ENCODE measurements at regions not wholly inside any gene's neighbourhood (a gene's known extent, or its start where the extent isn't known, plus 50 kb on each side); places are given as distances from the start of the nearest gene placed in this dataset.

DNA sequence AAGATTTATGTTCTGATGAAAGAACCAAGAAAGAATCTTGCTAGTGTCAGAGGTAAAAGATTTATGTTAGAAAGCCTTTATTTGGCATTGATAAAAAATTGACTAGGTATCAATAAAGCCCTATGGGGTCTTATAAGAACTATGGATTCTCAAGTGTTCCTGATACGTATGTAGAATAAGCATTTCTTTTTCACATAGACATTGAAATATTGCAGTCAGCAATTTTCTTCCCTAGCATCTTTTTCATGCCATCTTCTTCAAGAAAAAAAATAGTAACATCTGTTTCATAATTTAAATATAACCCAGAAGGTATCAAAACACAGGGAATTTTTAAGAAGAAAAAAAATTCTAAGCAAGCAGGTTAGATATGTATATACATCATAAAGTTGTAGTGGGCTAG, 230.6 kb downstream of the CENPW start:
- in situ Hi-C loops (cut with HindIII; ENCODE audit: low pct_unique_long_range_greater_than_20kb, low sequenced_read_pairs): no loop called here
- DNase-seq (ENCODE audit: low read depth in 1 of 2, low spot score in 1 of 2): no peak
- no peak for TF ChIP-seq JUND (IDR thresholded peaks at IDR 0.05; ENCODE audit: low read depth)

DNA sequence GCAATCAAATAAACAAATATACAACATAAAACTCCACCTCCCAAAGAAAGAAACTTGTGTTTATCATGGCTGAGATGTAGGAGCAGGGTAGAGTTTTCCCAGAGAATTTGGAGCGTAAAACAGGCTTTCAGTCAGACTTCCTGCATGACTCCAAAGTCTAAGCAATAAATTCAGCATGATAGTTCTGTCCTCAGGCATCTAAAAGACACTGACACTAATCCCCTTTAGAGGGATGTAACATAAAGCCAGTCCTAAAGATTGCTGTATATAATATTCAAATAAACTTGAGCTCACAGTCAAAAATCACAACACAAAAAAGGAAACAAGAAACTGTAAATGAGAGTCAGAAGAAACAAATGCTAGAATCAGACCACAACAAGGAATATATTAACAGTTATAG, 234.4 kb downstream of the CENPW start:
- in situ Hi-C loops (cut with HindIII; ENCODE audit: low pct_unique_long_range_greater_than_20kb, low sequenced_read_pairs): no loop called here
- no peak for DNase-seq (ENCODE audit: low read depth in 1 of 2, low spot score in 1 of 2)
- TF ChIP-seq JUND (IDR thresholded peaks at IDR 0.05; ENCODE audit: low read depth): no peak

DNA sequence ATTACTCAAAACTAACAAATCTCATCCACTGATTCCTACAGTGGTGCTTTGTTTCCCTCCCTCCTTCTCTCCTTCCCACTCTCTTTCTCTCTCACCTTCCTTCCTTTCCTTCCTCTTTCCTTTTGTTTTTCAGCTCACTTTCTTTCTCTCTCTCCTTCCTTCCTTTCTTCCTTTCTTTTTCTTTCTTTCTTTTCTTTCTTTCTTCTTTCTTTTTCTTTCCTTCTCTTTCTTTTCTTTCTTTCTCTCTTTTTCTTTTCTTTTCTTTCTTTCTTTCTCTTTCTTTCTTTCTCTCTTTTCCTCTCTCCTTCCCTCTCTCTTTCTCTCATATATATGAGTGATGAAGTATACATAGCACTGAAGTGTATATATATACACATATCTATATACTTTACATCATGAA, 241.4 kb downstream of the CENPW start:
- no peak for DNase-seq (ENCODE audit: low read depth in 1 of 2, low spot score in 1 of 2)
- in situ Hi-C loops (cut with HindIII; ENCODE audit: low pct_unique_long_range_greater_than_20kb, low sequenced_read_pairs): no loop called here
- no peak for TF ChIP-seq JUND (IDR thresholded peaks at IDR 0.05; ENCODE audit: low read depth)

DNA sequence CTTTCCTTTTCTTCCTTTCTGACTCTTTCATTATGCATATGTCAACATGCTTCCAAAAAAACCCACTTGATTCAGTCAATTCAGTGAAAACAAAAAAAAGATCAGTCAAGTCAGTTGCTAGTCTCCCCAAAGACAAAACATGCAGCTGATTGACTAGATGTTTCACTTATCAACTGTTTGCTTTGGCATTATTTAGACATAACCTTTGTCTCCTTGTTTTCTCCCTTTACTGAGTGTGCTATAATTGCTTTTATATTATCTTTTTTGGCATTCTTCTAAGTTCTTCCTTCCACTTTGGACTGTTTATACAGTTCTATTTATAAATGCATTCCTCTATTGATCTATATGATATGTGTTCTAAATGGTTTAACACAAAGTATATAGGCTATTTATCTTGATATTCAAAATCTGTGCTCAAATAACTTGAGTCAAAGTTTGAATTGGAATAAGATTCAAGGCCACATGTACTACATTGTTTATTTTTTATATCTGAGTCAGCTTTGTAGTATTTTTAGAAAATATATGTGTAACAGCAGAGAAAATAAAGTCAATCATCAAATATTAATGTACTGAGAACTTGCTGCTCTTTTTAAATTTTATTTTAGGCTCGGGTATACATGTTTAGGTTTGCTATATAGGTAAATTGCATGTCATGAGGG, 260.5 kb downstream of the CENPW start:
- in situ Hi-C loops (cut with HindIII; ENCODE audit: low pct_unique_long_range_greater_than_20kb, low sequenced_read_pairs): no loop called here
- no peak for TF ChIP-seq JUND (IDR thresholded peaks at IDR 0.05; ENCODE audit: low read depth)
- no peak for DNase-seq (ENCODE audit: low read depth in 1 of 2, low spot score in 1 of 2)

DNA sequence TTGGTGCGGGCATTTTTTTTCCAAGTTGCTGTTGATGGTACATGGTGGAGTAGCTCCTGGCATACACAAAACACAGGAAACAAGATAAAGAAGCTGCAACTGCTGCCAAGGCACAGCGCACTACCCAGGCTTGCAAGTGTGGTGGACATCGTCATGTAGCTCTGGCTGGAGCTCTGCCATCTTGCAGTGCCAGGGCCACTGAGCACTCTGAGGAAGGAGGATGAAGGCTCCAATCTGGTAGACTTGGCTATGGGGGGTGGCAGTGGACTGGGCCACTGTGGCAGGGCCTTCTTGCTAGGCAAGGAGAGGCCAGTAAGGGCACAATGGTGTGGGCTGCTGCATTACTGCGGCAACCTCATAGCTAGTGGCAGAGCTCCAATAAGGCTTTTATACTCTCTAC, 263.5 kb downstream of the CENPW start:
- in situ Hi-C loops (cut with HindIII; ENCODE audit: low pct_unique_long_range_greater_than_20kb, low sequenced_read_pairs): no loop called here
- TF ChIP-seq JUND (IDR thresholded peaks at IDR 0.05; ENCODE audit: low read depth): no peak

DNA sequence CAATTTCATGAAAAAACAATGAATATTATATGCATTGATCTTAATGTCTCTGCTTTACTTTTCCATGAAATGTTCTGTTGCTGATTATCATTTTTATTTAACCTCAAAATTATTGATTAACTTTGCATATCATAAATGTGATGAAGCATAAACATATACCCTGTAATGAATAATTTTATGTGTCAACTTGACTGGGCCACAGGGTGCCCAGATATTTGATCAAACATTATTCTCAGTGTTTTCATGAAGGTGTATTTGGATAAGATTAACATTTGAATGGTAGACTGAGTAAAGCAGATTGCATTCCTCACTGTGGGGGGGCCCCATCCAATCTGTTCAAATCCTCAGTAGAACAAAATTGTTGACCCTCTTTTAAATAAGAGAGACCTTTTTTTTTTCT, 265.2 kb downstream of the CENPW start:
- no peak for DNase-seq (ENCODE audit: low read depth in 1 of 2, low spot score in 1 of 2)
- no peak for TF ChIP-seq JUND (IDR thresholded peaks at IDR 0.05; ENCODE audit: low read depth)
- in situ Hi-C loops (cut with HindIII; ENCODE audit: low pct_unique_long_range_greater_than_20kb, low sequenced_read_pairs): no loop called here

More for the DNA sequence above, 263.5 kb downstream of the CENPW start:
- no peak for DNase-seq (ENCODE audit: low read depth in 1 of 2, low spot score in 1 of 2)

DNA sequence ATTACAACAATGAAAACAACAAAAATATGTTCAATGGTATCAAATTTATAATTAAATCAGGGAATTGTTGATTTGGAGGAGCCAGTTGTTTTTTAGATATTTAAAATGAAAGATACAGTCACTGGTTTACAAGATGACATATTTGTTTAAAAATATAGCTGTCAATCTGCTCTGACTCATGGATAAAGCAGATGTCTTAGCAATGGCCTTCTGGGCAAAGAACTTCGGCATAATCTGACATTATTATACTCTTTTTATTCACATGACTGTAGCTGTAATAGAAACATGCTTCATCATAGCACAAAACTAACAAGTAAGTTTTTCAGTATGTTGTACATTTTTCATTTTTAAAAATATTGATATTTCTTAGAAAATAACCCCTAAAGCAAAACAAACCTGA, 267.4 kb downstream of the CENPW start:
- no peak for TF ChIP-seq JUND (IDR thresholded peaks at IDR 0.05; ENCODE audit: low read depth)
- in situ Hi-C loops (cut with HindIII; ENCODE audit: low pct_unique_long_range_greater_than_20kb, low sequenced_read_pairs): no loop called here
- DNase-seq (ENCODE audit: low read depth in 1 of 2, low spot score in 1 of 2): no peak

DNA sequence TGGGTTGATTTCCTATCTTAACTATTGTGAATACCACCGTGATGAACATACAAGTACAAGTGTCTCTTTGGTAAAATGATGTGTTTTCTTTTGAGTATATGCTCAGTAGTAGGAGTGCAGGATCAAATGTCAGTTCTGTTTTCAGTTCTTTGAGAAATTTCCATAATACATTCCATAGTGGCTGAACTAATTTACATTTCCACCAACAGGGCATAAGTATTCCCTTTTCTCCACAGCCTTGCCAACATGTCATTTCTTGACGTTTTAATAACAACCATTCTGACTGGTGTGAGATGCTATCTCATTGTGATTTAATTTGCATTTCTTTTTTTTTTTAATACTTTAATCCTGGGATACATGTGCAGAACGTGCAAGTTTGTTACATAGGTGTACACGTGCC, 268.8 kb downstream of the CENPW start:
- no peak for DNase-seq (ENCODE audit: low read depth in 1 of 2, low spot score in 1 of 2)
- no peak for TF ChIP-seq JUND (IDR thresholded peaks at IDR 0.05; ENCODE audit: low read depth)
- in situ Hi-C loops (cut with HindIII; ENCODE audit: low pct_unique_long_range_greater_than_20kb, low sequenced_read_pairs): no loop called here

DNA sequence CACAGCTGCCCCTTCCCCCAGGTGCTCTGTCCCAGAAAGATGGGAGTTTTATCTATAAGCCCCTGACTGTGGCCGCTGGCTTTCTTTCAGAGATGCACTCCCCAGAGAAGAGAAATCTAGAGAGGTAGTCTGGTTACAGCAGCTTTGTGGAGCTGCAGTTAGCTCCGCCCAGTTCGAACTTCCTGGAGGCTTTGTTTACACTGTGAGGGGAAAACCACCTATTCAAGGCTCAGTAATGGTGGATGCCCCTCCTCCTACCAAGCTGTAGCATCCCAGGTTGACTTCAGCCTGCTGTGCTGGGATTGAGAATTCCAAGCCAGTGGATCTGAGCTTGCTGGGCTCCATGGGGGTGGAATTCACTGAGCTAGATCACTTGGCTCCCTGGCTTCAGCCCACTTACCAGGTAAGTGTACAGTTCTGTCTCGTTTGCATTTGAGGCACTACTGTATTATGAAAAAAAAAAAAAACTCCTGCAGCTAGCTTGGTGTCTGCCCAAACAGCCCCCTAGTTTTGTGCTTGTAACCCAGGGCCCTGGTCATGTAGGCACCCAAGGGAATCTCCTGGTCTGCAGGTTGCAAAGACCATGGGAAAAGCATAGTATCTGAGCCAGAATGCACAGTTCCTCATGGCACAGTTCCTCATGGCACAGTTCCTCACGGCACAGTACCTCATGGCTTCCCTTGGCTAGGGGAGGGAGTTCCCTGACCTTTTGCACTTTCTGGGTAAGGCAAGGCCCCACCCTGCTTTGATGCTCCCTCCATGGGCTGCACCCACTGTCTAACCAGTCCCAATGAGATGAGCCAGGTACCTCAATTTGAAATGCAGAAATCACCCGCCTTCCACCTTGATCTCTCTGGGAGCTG, 275.0 kb downstream of the CENPW start:
- DNase-seq (ENCODE audit: low read depth in 1 of 2, low spot score in 1 of 2): no peak
- no peak for TF ChIP-seq JUND (IDR thresholded peaks at IDR 0.05; ENCODE audit: low read depth)
- in situ Hi-C loops (cut with HindIII; ENCODE audit: low pct_unique_long_range_greater_than_20kb, low sequenced_read_pairs): no loop called here

DNA sequence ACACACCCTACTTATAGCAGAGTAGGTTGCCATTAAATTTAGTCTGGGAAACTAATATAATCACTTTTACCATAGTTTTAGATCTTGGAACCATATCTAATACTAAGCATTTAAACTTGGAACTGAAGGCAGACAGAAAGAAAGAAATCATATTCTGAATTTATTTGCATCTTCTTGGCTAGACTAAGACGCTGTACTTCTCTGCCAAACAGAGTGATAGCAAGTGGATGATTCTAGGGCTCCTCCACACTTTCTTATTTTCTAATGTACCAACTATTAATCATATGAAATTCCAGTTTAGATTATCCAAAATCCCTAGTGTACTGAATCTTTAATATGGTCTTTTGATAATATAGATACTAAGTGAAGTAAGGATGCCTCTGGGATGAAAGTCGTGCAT, 277.0 kb downstream of the CENPW start:
- no peak for DNase-seq (ENCODE audit: low read depth in 1 of 2, low spot score in 1 of 2)
- in situ Hi-C loops (cut with HindIII; ENCODE audit: low pct_unique_long_range_greater_than_20kb, low sequenced_read_pairs): no loop called here
- TF ChIP-seq JUND (IDR thresholded peaks at IDR 0.05; ENCODE audit: low read depth): no peak

DNA sequence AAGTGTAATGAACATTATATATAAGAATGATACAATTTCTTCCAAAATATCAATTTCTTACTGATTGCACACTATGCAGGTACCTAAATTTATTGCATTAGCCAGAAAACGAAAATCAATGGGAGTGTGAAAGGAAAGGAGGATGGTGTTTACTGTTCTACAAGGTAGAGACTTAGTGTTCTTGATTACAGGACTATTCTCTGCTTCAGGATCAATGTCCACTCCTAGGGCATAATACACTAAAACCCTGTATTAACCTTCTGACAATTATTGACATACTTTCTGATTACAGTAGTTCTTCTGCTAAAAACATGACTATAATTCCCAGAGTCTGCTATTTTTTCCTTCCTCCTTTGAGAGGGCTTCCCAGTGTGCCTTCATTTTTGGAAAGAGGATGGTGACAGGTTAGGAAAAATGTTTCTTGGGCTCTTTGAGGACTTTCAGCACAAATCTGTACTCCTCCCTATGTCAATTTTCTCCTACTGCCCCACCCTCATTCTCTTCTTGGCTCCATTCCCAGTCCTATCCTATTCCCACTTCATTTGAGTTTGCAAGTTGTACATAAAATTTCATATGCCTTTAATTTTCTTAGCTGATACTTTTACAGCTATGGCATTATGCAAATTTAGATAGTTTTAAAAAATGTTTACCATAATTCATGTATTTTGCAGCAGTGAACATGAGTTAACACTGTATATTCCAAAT, 278.9 kb downstream of the CENPW start:
- TF ChIP-seq JUND (IDR thresholded peaks at IDR 0.05; ENCODE audit: low read depth): no peak
- in situ Hi-C loops (cut with HindIII; ENCODE audit: low pct_unique_long_range_greater_than_20kb, low sequenced_read_pairs): no loop called here
- DNase-seq (ENCODE audit: low read depth in 1 of 2, low spot score in 1 of 2): no peak

DNA sequence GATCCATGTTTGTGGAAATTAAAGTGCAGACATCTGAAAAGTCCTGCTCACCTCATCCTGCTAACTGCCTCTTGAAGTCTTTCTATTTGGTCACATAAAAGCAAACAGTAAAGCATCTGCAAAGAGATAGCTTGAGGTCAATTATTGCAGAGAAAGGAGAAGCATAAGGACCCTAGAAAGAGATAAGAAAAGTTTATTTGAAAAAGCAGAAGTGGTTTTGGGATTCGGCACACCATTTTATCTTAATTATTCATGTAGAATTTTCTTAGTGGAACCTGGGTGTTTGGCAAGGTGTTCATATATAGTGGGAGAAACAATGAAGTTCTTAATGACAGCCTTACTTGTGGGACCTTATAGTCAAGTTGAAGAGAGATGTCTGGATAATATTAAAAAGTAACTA, 280.8 kb downstream of the CENPW start:
- no peak for DNase-seq (ENCODE audit: low read depth in 1 of 2, low spot score in 1 of 2)
- in situ Hi-C loops (cut with HindIII; ENCODE audit: low pct_unique_long_range_greater_than_20kb, low sequenced_read_pairs): no loop called here
- no peak for TF ChIP-seq JUND (IDR thresholded peaks at IDR 0.05; ENCODE audit: low read depth)

DNA sequence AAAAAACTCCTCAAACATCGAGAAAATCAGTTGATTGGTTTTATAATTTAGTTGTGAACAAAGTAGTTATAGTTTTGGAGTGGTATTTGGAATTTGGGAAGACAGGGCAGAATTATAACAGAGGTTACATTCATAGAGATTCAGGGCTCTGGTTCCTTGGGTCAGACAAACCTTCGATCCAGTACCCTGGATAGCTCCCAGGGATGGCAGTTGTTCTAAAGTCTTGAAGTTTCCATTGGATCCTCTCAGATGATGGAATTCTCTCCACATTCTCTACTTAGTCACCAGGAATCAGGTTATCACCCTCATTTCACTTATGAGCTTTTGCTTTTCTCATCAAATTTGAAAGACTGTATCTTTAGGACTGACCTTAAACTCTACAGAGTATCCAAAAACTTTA, 285.1 kb downstream of the CENPW start:
- no peak for TF ChIP-seq JUND (IDR thresholded peaks at IDR 0.05; ENCODE audit: low read depth)
- in situ Hi-C loops (cut with HindIII; ENCODE audit: low pct_unique_long_range_greater_than_20kb, low sequenced_read_pairs): no loop called here
- DNase-seq (ENCODE audit: low read depth in 1 of 2, low spot score in 1 of 2): peak in 1 of 2 experiments; percentile 55

Measured in T47D (cell line).